Erythroblast (primary cell): ENCODE measurements at regions not wholly inside any gene's neighbourhood (a gene's known extent, or its start where the extent isn't known, plus 50 kb on each side); places are given as distances from the start of the nearest gene placed in this dataset.

Experiments
- DNase-seq, 2 experiments: peaks; one replicate each; lab custom pipeline; 2025; lab: John Stamatoyannopoulos, UW
- GATA1 ChIP-seq: IDR thresholded peaks from 2 replicates; pipeline ENCODE4 v1.6.1; 2011; ENCODE audit warnings: low read depth, mild to moderate bottlenecking, control low read depth, low read length, moderate library complexity
- POLR2A ChIP-seq: IDR thresholded peaks from 2 replicates; pipeline ENCODE4 v1.6.1; 2011; ENCODE audit warnings: mild to moderate bottlenecking, low read length

DNA sequence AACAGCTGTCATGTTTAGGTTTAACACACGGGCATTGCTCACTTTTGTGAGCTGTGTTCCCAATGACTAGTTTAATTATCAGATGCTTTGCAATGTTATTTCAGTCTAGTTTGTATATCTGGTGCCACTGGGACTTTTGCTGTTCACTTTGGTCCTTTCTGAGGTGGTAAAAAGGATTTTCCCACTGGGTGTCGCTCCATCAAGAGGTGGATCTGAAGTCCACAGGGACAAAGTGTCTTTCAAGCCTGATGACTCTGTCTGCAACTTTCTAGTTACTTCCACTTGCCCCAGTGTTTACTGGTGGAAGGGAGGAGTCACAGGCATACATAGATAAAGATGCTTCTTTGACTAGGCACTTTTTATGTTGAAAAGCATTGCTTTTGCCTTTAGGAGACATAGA is 242.2 kb downstream of the HGF start:
- TF ChIP-seq POLR2A: no peak
- no peak for TF ChIP-seq GATA1
- DNase-seq: peak; percentile 23 to 58

DNA sequence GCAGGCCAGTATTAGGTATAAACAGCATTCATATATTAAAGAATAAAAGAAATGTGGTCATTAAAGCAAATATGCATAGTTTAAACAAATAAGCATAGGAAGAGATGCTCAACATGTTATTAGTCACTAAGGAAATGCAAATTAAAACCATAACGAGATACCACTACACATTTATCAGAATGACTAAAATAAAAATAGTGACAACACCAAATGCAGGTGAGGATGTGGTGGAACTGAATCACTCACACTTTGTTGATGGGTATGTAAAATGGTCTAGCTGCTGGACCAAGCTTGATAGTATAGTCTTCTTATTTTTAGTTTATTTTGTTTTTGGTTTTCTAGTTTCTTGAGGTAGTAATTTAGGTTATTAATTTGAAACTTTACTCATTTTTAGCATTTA is 242.9 kb downstream of the HGF start:
- DNase-seq: peak in 1 of 2 experiments; percentile 4
- TF ChIP-seq GATA1 (no peak), POLR2A (no peak)

DNA sequence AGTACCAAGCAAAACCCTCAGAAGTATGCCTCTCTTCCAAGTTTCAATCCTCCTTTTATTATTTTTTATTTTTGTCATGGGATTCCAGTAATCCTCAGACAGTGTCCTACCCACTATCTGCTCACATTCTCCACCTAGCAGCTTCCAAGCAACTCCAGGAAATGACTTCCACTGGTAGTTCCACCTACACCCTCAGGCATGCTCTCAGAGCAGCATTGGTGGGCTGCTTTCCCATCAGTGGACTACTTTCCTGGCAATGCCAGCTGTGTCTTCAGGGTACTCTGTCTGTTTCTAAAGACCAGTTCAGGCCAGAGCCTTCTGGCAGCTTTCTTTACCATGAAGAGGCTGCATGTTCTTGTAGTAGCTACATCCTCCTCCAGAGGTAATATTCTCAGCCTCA is 244.0 kb downstream of the HGF start:
- no peak for DNase-seq
- TF ChIP-seq GATA1: no peak
- TF ChIP-seq POLR2A: no peak

DNA sequence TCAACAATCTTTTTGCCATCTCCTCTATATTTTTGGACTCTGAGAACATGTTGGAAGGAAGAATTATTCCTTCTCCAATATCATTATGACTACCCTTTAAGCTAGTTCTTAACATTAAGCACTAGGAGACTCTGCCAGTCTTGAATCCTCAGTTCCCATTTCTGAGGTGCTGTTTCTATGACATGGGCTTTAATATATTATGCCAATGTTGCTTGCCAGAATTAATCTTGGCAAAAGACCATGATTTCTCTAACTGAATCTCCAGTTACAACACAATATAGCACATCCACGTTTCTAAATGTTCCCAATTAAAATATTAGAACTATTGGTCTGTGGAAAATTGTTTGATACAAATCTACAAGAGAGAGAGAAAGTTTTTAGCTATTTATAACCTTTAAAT is 250.0 kb downstream of the HGF start:
- TF ChIP-seq POLR2A (no peak), GATA1 (no peak)
- DNase-seq: no peak

DNA sequence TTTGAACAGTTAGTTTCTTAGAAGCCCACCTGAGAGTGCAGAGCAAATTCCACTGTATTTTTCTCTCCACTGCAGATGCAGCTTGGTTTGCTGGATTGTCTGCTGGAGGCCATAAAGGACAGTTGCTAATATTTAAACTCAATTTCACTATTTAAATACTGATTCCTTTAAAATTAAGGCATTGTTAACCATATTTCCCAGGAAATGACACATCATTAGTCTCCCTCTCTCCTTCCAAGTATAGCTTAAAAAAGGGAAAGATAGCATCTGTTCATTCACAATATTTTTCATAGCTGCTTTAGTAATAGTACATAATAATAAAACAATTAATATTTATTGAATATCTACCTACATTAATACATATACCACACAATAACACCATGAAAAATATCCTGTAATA is 252.9 kb downstream of the HGF start:
- no peak for TF ChIP-seq POLR2A
- no peak for TF ChIP-seq GATA1
- DNase-seq: no peak

DNA sequence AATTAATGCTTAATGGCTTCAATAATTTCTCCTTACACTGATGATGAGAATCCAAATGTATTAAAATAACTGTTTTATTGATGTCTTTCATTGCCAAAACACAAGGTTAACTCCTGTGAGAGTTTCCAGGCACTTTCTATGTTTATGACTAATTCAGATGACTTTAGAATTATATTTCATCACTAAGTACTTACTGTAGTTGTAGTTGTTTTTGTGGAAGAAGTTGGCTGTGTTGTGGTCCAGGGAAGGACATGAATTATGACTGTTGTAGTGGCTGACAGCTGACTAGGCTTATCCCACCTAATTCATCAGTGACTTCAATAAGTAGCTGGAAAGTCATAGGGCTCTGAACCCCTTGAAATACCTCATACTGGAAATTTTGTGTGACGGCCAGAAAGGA is 254.8 kb downstream of the HGF start:
- TF ChIP-seq POLR2A (no peak), GATA1 (no peak)

DNA sequence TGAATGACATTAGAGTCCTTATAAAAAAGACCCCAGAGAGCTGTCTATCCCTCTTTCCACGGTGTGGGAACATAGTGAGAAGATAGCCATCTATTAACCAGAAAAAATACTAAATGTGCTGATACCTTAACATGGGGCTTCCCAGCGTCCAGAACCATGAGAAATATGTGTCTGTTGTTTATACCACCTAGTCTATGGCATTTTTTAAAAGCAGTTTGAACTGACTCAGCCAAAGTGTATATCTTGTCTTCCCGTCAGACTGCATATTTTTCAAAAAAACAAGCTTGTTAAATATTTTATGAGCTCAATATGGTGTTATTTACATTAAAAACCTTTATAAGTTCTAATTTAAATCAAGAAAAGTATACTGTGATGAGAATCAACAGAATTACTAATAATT is 255.3 kb downstream of the HGF start:
- TF ChIP-seq POLR2A: no peak
- TF ChIP-seq GATA1: no peak
- DNase-seq: no peak

More for the DNA sequence above, 254.8 kb downstream of the HGF start:
- DNase-seq: no peak

DNA sequence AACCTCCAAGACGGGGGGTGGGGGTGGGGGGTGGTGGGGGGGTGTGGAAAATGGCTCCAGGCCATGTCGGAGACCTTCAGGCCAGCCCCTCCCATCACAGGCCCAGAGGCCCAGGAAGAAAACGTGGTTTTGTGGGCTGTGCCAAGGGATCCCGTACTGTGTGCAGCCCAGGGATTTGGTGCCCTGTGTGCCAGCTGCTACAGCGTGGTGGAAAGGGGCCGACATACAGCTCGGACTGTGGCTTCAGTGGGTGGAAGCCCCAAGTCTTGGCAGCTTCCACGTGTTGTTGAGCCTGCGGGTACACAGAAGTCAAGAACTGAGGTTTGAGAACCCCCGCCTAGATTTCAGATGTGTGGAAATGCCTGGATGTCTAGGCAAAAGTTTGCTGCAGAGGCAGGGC is 259.7 kb downstream of the HGF start:
- no peak for DNase-seq
- TF ChIP-seq GATA1 (no peak), POLR2A (no peak)

DNA sequence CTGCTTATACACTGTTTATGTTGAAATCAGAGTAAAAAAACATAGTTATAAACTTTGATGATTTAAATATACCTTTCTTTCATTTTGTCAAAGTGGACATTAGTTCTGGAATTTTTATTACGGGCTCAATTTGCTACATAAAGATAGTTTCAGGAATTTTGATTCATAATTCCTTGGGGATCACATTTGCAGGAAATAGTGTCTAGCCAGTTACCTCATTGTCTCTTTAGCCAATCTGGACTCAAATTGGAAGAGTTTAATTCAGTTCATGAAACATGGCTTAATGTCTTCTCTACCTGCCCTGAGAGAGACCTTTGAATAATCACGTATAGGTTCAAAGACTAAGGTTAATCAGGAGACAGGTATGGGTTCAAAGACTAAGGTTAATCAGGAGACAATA is 262.6 kb downstream of the HGF start:
- no peak for DNase-seq
- TF ChIP-seq POLR2A (no peak), GATA1 (no peak)

DNA sequence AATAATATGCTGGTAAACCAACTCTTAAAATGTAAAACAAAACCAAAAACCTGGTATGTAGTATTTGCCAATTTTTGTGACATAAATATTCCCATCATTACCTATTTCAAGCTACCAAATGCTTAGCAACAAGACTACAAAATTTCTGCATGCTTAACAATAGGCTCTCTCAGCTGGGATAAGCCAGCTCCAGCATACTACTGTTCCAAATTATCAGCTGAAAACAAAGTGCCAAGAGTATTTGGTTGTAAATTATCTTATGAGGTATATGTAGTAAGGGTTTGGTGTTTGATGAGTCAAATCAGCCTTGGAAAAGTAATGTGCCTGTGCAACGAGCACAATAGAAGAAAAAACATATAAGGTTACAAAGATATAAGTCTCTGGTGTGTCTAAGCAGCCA is 263.2 kb downstream of the HGF start:
- DNase-seq: no peak
- TF ChIP-seq POLR2A (no peak), GATA1 (no peak)

DNA sequence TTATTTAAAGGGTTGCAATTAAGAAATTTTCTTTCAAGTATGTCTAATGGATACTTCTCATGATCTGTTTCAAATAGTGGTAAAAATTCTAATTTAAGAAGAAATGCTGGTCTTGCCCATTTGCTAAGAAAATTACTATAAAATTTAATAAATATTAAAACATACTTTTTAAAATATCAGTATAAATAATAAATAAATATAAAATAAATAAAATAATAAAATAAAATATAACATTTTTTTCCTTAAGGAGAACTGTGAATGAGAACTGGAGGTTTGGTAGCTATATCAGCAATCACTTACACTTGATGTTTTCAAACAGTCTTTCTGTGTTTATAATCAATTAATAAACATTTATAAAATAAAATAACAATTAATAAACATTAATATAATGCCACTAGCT is 266.1 kb downstream of the HGF start:
- DNase-seq: no peak
- TF ChIP-seq POLR2A: no peak
- no peak for TF ChIP-seq GATA1

DNA sequence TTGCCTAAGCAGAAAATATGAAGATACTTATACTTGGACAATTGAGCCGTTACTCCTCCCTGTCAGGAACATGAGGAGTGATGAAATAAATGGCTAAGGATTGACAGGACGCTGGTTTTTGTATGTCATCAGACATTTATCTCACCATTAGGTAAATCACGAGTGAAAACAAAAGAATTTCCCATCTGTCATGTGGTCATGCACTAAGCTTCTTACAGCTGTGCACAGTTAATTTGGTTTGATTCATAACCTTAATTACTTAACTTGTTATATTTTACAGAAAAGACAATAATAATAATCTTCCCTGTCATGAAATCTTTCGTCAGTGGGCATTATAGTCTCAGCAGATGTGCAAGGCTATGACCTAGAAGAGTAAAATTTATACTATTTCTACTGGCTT is 266.5 kb downstream of the HGF start:
- TF ChIP-seq POLR2A (no peak), GATA1 (no peak)
- no peak for DNase-seq

DNA sequence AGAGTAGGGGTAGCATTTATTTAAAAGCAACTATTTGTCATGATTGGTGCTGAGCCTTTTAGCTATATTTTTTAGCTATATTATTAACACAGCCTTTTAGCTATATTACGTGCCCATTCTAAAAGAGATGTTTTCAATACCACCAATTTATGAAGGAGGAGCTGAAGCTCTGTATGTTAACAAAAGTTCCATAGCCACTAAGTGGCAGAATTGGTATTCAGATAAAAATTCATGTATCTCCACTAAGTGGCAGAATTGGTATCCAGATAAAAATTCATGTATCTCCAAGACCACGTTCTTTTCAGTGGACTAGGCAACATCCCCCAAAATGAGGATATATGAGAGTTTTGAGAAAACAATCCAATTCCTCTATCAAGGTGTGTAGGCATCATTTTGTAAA is 268.6 kb downstream of the HGF start:
- DNase-seq: no peak
- TF ChIP-seq POLR2A: no peak
- TF ChIP-seq GATA1: no peak

DNA sequence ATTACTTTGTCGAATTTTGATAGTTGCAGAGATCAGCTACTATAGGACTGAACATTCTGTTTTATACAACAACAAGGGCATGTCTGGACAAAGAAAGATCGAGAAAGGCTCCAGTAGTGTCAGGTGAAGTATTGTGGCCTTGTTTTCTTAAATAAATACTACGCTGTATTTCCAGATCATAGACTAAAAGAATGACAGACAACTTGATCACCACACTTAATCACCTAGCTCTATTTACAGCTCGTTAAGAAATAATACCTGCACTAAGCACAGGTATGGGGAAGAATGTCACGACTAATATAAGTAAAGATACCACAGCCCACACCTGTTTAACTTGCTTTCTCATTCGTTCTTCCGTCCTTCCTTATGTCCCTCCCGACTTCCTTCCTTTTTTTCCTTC is 269.2 kb downstream of the HGF start:
- TF ChIP-seq GATA1 (no peak), POLR2A (no peak)
- no peak for DNase-seq

DNA sequence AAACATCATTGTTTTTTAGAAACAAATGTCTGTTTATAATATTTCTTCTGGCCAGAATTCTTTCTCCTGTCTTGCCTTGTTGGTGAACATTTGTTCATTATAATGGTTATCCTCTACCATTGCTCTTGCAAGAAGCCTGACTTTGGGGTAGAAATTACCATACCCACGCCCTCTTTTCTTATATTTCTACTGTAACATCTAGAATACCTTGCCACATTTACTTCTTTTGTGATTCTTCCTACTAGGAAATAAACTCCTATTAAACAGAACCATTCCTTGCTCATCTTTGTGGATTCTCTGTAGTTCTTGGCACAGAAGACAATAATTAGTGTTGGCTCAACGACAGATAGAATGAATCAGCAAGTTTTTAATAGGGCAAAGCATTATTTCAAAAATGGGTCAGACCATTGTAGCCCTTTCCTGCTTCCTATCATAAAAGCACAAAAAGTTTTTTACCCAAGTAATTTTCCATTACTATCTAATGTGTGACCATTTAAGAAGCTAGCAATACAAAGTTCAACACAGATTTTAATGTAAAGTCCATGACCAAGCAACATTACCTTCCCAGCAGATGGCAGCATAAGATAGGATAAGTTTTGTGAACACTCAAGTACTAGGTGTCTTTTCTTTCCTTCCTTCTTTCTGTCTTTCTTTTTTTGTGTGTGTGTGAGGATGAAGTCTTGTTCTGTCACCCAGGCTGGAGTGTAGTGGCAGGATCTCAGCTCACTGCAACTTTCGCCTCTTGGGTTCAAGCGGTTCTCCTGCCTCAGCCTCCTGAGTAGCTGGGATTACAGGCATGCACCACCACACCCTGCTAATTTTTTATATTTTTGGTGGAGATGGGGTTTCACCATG is 270.4 kb downstream of the HGF start:
- peak; percentile 76 to 86 for DNase-seq
- TF ChIP-seq GATA1 (no peak), POLR2A (no peak)
